ENCODE measurements at regions not wholly inside any gene's neighbourhood (a gene's known extent, or its start where the extent isn't known, plus 50 kb on each side); places are given as distances from the start of the nearest gene placed in this dataset.

GRCh38 chr7:112615701-112616100 lies 134.9 kb downstream of the LSMEM1 start:
- H3K4me3 ChIP-seq, result no peak overlapping the region
- DNase-seq, result no peak
- intact Hi-C loops (cut with DNase I), result no loop called here
- no peak overlapping the region for H3K27ac ChIP-seq
- H3K36me3 ChIP-seq, result no peaks in the 10 kb centered on the region
- no peaks in the 10 kb centered on the region for H3K27me3 ChIP-seq
- WGBS, 2 donors, result 76 to 91% methylated on average over 2 of the region's 2 CpGs
- TF ChIP-seq POLR2A (IDR thresholded peaks at IDR 0.05) (no peak), POLR2AphosphoS5 (IDR thresholded peaks at IDR 0.05) (no peak), EP300 (IDR thresholded peaks at IDR 0.05) (no peak)
- TF ChIP-seq, protein P1, sequence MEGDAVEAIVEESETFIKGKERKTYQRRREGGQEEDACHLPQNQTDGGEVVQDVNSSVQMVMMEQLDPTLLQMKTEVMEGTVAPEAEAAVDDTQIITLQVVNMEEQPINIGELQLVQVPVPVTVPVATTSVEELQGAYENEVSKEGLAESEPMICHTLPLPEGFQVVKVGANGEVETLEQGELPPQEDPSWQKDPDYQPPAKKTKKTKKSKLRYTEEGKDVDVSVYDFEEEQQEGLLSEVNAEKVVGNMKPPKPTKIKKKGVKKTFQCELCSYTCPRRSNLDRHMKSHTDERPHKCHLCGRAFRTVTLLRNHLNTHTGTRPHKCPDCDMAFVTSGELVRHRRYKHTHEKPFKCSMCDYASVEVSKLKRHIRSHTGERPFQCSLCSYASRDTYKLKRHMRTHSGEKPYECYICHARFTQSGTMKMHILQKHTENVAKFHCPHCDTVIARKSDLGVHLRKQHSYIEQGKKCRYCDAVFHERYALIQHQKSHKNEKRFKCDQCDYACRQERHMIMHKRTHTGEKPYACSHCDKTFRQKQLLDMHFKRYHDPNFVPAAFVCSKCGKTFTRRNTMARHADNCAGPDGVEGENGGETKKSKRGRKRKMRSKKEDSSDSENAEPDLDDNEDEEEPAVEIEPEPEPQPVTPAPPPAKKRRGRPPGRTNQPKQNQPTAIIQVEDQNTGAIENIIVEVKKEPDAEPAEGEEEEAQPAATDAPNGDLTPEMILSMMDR (IDR thresholded peaks at IDR 0.05), result no peak
- no peaks in the 10 kb centered on the region for H3K4me1 ChIP-seq
- H3K9me3 ChIP-seq, result no peaks in the 10 kb centered on the region

- no peak overlapping the region for H3K4me3 ChIP-seq
- WGBS, 2 donors, result 70 to 74% methylated on average over 2 of the region's 2 CpGs
- DNase-seq, result no peak
- H3K9me3 ChIP-seq, result no peaks in the 10 kb centered on the region
- TF ChIP-seq POLR2AphosphoS5 (IDR thresholded peaks at IDR 0.05), result no peak
- no peak for TF ChIP-seq EP300 (IDR thresholded peaks at IDR 0.05)
- no peak for TF ChIP-seq POLR2A (IDR thresholded peaks at IDR 0.05)
- TF ChIP-seq, protein P1 (IDR thresholded peaks at IDR 0.05), result no peak
- H3K27ac ChIP-seq, result no peak overlapping the region
- no peaks in the 10 kb centered on the region for H3K36me3 ChIP-seq
- no peaks in the 10 kb centered on the region for H3K27me3 ChIP-seq
- H3K4me1 ChIP-seq, result no peaks in the 10 kb centered on the region
- intact Hi-C loops (cut with DNase I), result no loop called here
Measured at GRCh38 chr7:112616295-112616694, 135.5 kb downstream of the LSMEM1 start.

GRCh38 chr7:112619343-112619742 lies 138.6 kb downstream of the LSMEM1 start:
- Histone ChIP-seq H3K4me1 (no peaks in the 10 kb centered on the region), H3K27me3 (no peaks in the 10 kb centered on the region), H3K4me3 (no peak overlapping the region), H3K9me3 (no peaks in the 10 kb centered on the region), H3K27ac (no peak overlapping the region), H3K36me3 (no peaks in the 10 kb centered on the region)
- intact Hi-C loops (cut with DNase I), result no loop called here
- TF ChIP-seq POLR2AphosphoS5 (IDR thresholded peaks at IDR 0.05) (no peak), EP300 (IDR thresholded peaks at IDR 0.05) (no peak), POLR2A (IDR thresholded peaks at IDR 0.05) (no peak)
- TF ChIP-seq, protein P1 (IDR thresholded peaks at IDR 0.05), result no peak
- no peak for DNase-seq

- TF ChIP-seq, protein P1 (IDR thresholded peaks at IDR 0.05), result no peak
- TF ChIP-seq POLR2A (IDR thresholded peaks at IDR 0.05) (no peak), EP300 (IDR thresholded peaks at IDR 0.05) (no peak), POLR2AphosphoS5 (IDR thresholded peaks at IDR 0.05) (no peak)
- WGBS, 2 donors, result 81 to 96% methylated on average over 23 of the region's 23 CpGs
- H3K4me1 ChIP-seq, result no peaks in the 10 kb centered on the region
- no peaks in the 10 kb centered on the region for H3K27me3 ChIP-seq
- no peak overlapping the region for H3K27ac ChIP-seq
- intact Hi-C loops (cut with DNase I), result no loop called here
- H3K4me3 ChIP-seq, result no peak overlapping the region
- H3K9me3 ChIP-seq, result no peaks in the 10 kb centered on the region
- no peaks in the 10 kb centered on the region for H3K36me3 ChIP-seq
- DNase-seq, result no peak
Measured at GRCh38 chr7:112622159-112622715, 141.4 kb downstream of the LSMEM1 start.

DNA sequence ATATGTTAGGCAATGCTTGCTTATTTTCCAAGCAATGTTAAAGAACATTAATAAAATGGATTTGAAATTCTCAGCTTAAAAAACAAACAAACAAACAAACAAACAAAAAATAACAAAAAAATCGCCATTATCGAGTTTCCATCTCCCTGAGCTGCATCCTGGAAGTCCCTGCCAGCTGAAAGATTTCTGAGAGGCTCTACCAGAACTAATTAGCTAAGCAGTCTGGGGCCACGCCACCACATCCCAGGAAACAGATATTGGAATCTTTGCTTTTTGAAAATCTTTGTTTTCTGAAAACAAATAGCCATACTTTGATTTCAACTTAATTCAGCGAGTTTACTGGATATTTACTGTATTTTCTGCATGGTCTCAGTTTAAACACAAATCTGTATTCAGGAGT lies 143.6 kb downstream of the LSMEM1 start:
- H3K27me3 ChIP-seq, result no peaks in the 10 kb centered on the region
- no peaks in the 10 kb centered on the region for H3K9me3 ChIP-seq
- H3K4me1 ChIP-seq, result no peaks in the 10 kb centered on the region
- no peaks in the 10 kb centered on the region for H3K36me3 ChIP-seq
- H3K27ac ChIP-seq, result no peak overlapping the region
- no peak for DNase-seq
- no peak for TF ChIP-seq POLR2AphosphoS5 (IDR thresholded peaks at IDR 0.05)
- WGBS, 2 donors, result 83 to 90% methylated on average over 4 of the region's 4 CpGs
- H3K4me3 ChIP-seq, result no peak overlapping the region
- intact Hi-C loops (cut with DNase I), result no loop called here
